Neural progenitor cell (in vitro differentiated cells): ENCODE measurements at regions not wholly inside any gene's neighbourhood (a gene's known extent, or its start where the extent isn't known, plus 50 kb on each side); places are given as distances from the start of the nearest gene placed in this dataset.

Experiments used
- CTCF ChIP-seq: fragments of 200-600 bp; sonication (generic); IDR thresholded peaks from 2 replicates; pipeline ENCODE4 v1.5.1; 2017; ENCODE audit warnings: antibody characterized with exemption, mild to moderate bottlenecking
- EZH2 ChIP-seq: fragments of 200-600 bp; sonication (generic); IDR thresholded peaks from 2 replicates; pipeline ENCODE4 v1.6.1; 2017; ENCODE audit warnings: antibody characterized with exemption, mild to moderate bottlenecking, moderate library complexity
- EZH2phosphoT487 ChIP-seq: fragments of 200-600 bp; sonication (generic); IDR thresholded peaks from 2 replicates; pipeline ENCODE4 v1.6.1; 2017; ENCODE audit warnings: antibody characterized with exemption

GRCh38 chr4:18105030-18106011 is 83.8 kb upstream of the LCORL start:
- TF ChIP-seq CTCF (no peak), EZH2 (no peak), EZH2phosphoT487 (no peak)
